ENCODE measurements at regions not wholly inside any gene's neighbourhood (a gene's known extent, or its start where the extent isn't known, plus 50 kb on each side); places are given as distances from the start of the nearest gene placed in this dataset.

- ATAC-seq (no peak), DNase-seq (no peak)
- intact Hi-C loops (cut with DNase I), result no loop called here
Measured at GRCh38 chr10:59595593-59595992, 114.1 kb downstream of the SLC16A9 start.

GRCh38 chr10:59593768-59594167 is 115.9 kb downstream of the SLC16A9 start:
- DNase-seq, result no peak
- intact Hi-C loops (cut with DNase I), result no loop called here
- no peak for ATAC-seq

- ATAC-seq (no peak), DNase-seq (no peak)
- intact Hi-C loops (cut with DNase I), result no loop called here
Measured at GRCh38 chr10:59589796-59590195, 119.9 kb downstream of the SLC16A9 start.

- DNase-seq (no peak), ATAC-seq (no peak)
- intact Hi-C loops (cut with DNase I), result no loop called here
Measured at GRCh38 chr10:59588791-59589190, 120.9 kb downstream of the SLC16A9 start.

GRCh38 chr10:59587756-59588140 is 121.9 kb downstream of the SLC16A9 start:
- intact Hi-C loops (cut with DNase I), result no loop called here
- DNase-seq (no peak), ATAC-seq (no peak)

- DNase-seq, result no peak
- intact Hi-C loops (cut with DNase I), result no loop called here
- ATAC-seq, result no peak
Measured at GRCh38 chr10:59587083-59587755, 122.4 kb downstream of the SLC16A9 start.

- DNase-seq (no peak), ATAC-seq (no peak)
- intact Hi-C loops (cut with DNase I), result no loop called here
Measured at GRCh38 chr10:59586407-59586891, 123.2 kb downstream of the SLC16A9 start.

GRCh38 chr10:59585046-59585700 is 124.5 kb downstream of the SLC16A9 start:
- intact Hi-C loops (cut with DNase I), result no loop called here
- DNase-seq, result no peak
- no peak for ATAC-seq

GRCh38 chr10:59582780-59583179 is 126.9 kb downstream of the SLC16A9 start:
- no peak for DNase-seq
- ATAC-seq, result no peak
- intact Hi-C loops (cut with DNase I), result no loop called here

GRCh38 chr10:59582058-59582457 is 127.6 kb downstream of the SLC16A9 start:
- peak; percentile 21 for DNase-seq
- ATAC-seq, result peak in 1 of 2 donors; percentile 26
- intact Hi-C loops (cut with DNase I), result no loop called here

GRCh38 chr10:59580026-59580863 is 129.4 kb downstream of the SLC16A9 start:
- intact Hi-C loops (cut with DNase I), result loop anchor here in 1 of 2 donors (2.0 kb wide), 1 partner anchor 339 kb away; no protein-coding TSS in a partner anchor
- no peak for DNase-seq
- no peak for ATAC-seq

- intact Hi-C loops (cut with DNase I), result loop anchor here in 1 of 2 donors (5.0 kb wide), 1 partner anchor 626 kb away; no protein-coding TSS in a partner anchor
- no peak for DNase-seq
- no peak for ATAC-seq
Measured at GRCh38 chr10:59578741-59579140, 130.9 kb downstream of the SLC16A9 start.

- intact Hi-C loops (cut with DNase I), result loop anchor here in 1 of 2 donors (5.0 kb wide), 1 partner anchor 626 kb away; no protein-coding TSS in a partner anchor
- ATAC-seq (no peak), DNase-seq (no peak)
Measured at GRCh38 chr10:59577984-59578383, 131.7 kb downstream of the SLC16A9 start.

GRCh38 chr10:59575269-59575668 is 134.4 kb downstream of the SLC16A9 start:
- ATAC-seq (no peak), DNase-seq (no peak)
- intact Hi-C loops (cut with DNase I), result loop anchor here in 1 of 2 donors (5.0 kb wide), 1 partner anchor 623 kb away; no protein-coding TSS in a partner anchor

- ATAC-seq (no peak), DNase-seq (no peak)
- intact Hi-C loops (cut with DNase I), result no loop called here
Measured at GRCh38 chr10:59563531-59563930, 146.1 kb downstream of the SLC16A9 start.

- no peak for ATAC-seq
- intact Hi-C loops (cut with DNase I), result no loop called here
- DNase-seq, result no peak
Measured at GRCh38 chr10:59562126-59562525, 147.5 kb downstream of the SLC16A9 start.

- no peak for DNase-seq
- ATAC-seq, result peak in 1 of 2 donors; percentile 48
- intact Hi-C loops (cut with DNase I), result no loop called here
Measured at GRCh38 chr10:59561477-59562121, 148.1 kb downstream of the SLC16A9 start.

- no peak for DNase-seq
- ATAC-seq, result no peak
Measured at GRCh38 chr10:59560990-59561389, 148.7 kb downstream of the SLC16A9 start.

GRCh38 chr10:59560161-59560560 is 149.5 kb downstream of the SLC16A9 start:
- DNase-seq (no peak), ATAC-seq (no peak)
- intact Hi-C loops (cut with DNase I), result no loop called here

More at GRCh38 chr10:59560990-59561389, 148.7 kb downstream of the SLC16A9 start:
- intact Hi-C loops (cut with DNase I), result no loop called here

Measured in left cardiac atrium (tissue), 4 donors.